Heart right ventricle (tissue), 16 donors: ENCODE measurements at regions not wholly inside any gene's neighbourhood (a gene's known extent, or its start where the extent isn't known, plus 50 kb on each side); places are given as distances from the start of the nearest gene placed in this dataset.

Experiments
- ATAC-seq, 8 donors: fragments of 200-7000 bp; cut with Tn5 transposase; one replicate each; pipeline ENCODE4 v1.9.1; 2020; ENCODE audit warnings: mild to moderate bottlenecking in 8 of 8, moderate library complexity in 8 of 8, moderate number of reproducible peaks in 1 of 8
- DNase-seq, 2 donors: peaks; one replicate each; pipeline ENCODE4 v3.0.0-alpha.2; 2020
- H3K27ac ChIP-seq, 10 donors: fragments of 200-600 bp; sonication (generic) in 2 of 10; one replicate each; pipeline versions ENCODE4 v1.5.0 to v1.8.0; 2020 to 2022; ENCODE audit warnings: mild to moderate bottlenecking in 3 of 10
- H3K27me3 ChIP-seq, 7 donors: fragments of 200-600 bp; one replicate each; pipeline ENCODE4 v1.8.0; 2021 to 2022; ENCODE audit warnings: mild to moderate bottlenecking in 2 of 7
- H3K36me3 ChIP-seq, 9 donors: fragments of 200-600 bp; sonication (generic) in 1 of 9; one replicate each; pipeline versions ENCODE4 v1.5.0 to v1.8.0; 2020 to 2022; ENCODE audit warnings: mild to moderate bottlenecking in 2 of 9
- H3K4me1 ChIP-seq, 9 donors: fragments of 200-600 bp; sonication (generic) in 1 of 9; one replicate each; pipeline versions ENCODE4 v1.5.0 to v1.8.0; 2020 to 2022; ENCODE audit warnings: mild to moderate bottlenecking in 4 of 9
- H3K4me3 ChIP-seq, 10 donors: fragments of 200-600 bp; sonication (generic) in 2 of 10; one replicate each; pipeline versions ENCODE4 v1.5.0 to v1.8.0; 2020 to 2022; ENCODE audit warnings: mild to moderate bottlenecking in 7 of 10, moderate library complexity in 2 of 10
- H3K9me3 ChIP-seq, 11 donors: fragments of 200-600 bp in 10 of 11; sonication (generic) in 2 of 11; one replicate each; pipeline versions ENCODE4 v1.5.0 to v1.8.0; 2013 to 2022; ENCODE audit warnings: mild to moderate bottlenecking in 2 of 11, control low read depth in 1 of 11, moderate library complexity in 1 of 11
- CTCF ChIP-seq, 9 donors: fragments of 200-600 bp; sonication (generic) in 2 of 9; IDR thresholded peaks; one replicate each; pipeline versions ENCODE4 v1.5.0 to v1.8.0; 2021 to 2022; ENCODE audit warnings: antibody characterized with exemption in 9 of 9, mild to moderate bottlenecking in 5 of 9, moderate library complexity in 1 of 9
- WGBS, 2 donors: extraction: QIAGEN DNeasy Blood & Tissue Kit; methylation state at CpG; one replicate each; pipeline ENCODE4 v1.1.7; 2013; ENCODE audit warnings: inconsistent platforms in 1 of 2; 5-methylcytosine and 5-hydroxymethylcytosine counted together
- intact Hi-C, 10 donors: fragments of 100-400 bp; cut with DNase I; formaldehyde crosslinking; loops; one replicate each; pipeline versions ENCODE4 v1.11.1 to v1.14.2; 2022
- donor health status: Arrhythmogenic right ventricular cardiomyopathy.
- donor health status: ischemic (EF 13 %, LVEDD 7.1; RV severe dilation, severe dysfunction).
- donor health status: healthy with polysubstance abuse.
- donor health status: DM: no; HTN: yes; CAD: no.
- donor health status: DM: no; HTN: no; CAD: no.
- donor health status: ischemic (EF 25% LVEDD 6.9; RV normal size, moderate dysfunction).
- donor health status: ischemic (EF 25% LVEDD 5.7; RV mildly dilated, moderate dysfunction).
- donor health status: healthy.
- donor health status: DM: yes; HTN: yes; CAD: no.
- donor health status: Ischemic cardiomyopathy.
- donor health status: ischemic (EF 35%, LVEDD 5.7; RV mildly dilated, moderate dysfunction).
- donor health status: nonischemic (EF 11% LVEDD 7.7; RV severe dilation, severe dysfunction).
- donor health status: DM: yes; HTN: yes; CAD: no.
- donor health status: PGD.
- donor health status: ischemic (EF 29% LVEDD 5.4; RV normal size, mild dysfunction).
- donor health status: nonischemic (EF 23%, LVEDD 6.1; RV moderate dilation, normal function).

- Histone ChIP-seq H3K36me3 (no peaks in the 10 kb centered on the region), H3K4me1 (peaks cover 4 to 40% (median 28%) of the 10 kb centered on the region in 9 donors), H3K27me3 (peaks cover 0 to 11% (median 0%) of the 10 kb centered on the region in 7 donors), H3K27ac (no peak overlapping the region), H3K4me3 (no peak overlapping the region), H3K9me3 (no peaks in the 10 kb centered on the region)
- no peak for TF ChIP-seq CTCF (IDR thresholded peaks at IDR 0.05)
- ATAC-seq = no peak
- no peak for DNase-seq
- intact Hi-C loops = loop anchor here in 3 of 10 donors (5.0 kb wide), 1 partner anchor 56 kb away; no protein-coding TSS in a partner anchor
- 91 to 94% methylated on average over 8 of the region's 8 CpGs for WGBS, 2 donors
Observed at GRCh38 chr6:169908403-169908933, 157.0 kb downstream of the ERMARD start.

DNA sequence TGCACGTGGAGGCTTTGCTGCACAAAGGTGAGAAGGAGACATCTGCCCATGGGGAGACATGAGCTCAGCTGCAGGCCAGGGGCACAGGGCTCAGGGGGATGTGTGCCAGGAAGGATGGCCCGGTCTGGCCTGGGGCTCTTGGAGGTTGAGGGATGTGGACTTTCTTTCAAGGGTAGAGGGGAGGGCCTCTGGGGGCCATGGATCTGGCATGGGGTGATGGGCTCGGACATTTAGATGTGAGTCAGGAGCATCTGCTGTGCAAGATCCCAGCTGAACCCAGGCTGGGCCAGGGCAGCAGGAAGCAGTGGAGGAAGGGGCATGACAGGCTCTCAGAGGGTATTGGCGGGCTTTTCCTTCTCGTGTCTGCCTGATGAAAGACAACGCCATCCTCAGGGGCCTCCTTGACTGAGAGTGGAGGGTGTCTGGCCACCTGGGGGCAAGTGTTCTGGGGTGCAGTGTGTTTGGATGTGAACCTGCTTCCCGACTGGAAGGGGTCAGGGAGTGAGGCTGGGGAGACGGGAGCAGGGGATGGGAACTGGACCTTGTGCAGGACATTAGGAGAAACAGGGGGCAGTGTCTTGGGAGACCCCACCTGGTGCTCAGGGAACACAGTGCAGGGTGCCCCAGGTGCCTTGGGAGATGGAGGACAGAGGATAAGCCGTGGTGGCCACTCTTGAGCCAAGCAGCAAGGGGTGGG is 156.1 kb downstream of the ERMARD start:
- Histone ChIP-seq H3K27ac (no peak overlapping the region), H3K9me3 (no peaks in the 10 kb centered on the region), H3K36me3 (no peaks in the 10 kb centered on the region), H3K4me1 (peaks cover 4 to 40% (median 28%) of the 10 kb centered on the region in 9 donors), H3K27me3 (peaks cover 0 to 11% (median 0%) of the 10 kb centered on the region in 7 donors), H3K4me3 (no peak overlapping the region)
- 67 to 77% methylated on average over 9 of the region's 9 CpGs for WGBS, 2 donors
- intact Hi-C loops = loop anchor here in 3 of 10 donors (5.0 kb wide), 1 partner anchor 55 kb away; no protein-coding TSS in a partner anchor
- ATAC-seq (no peak), DNase-seq (no peak)
- TF ChIP-seq CTCF (IDR thresholded peaks at IDR 0.05) = no peak

DNA sequence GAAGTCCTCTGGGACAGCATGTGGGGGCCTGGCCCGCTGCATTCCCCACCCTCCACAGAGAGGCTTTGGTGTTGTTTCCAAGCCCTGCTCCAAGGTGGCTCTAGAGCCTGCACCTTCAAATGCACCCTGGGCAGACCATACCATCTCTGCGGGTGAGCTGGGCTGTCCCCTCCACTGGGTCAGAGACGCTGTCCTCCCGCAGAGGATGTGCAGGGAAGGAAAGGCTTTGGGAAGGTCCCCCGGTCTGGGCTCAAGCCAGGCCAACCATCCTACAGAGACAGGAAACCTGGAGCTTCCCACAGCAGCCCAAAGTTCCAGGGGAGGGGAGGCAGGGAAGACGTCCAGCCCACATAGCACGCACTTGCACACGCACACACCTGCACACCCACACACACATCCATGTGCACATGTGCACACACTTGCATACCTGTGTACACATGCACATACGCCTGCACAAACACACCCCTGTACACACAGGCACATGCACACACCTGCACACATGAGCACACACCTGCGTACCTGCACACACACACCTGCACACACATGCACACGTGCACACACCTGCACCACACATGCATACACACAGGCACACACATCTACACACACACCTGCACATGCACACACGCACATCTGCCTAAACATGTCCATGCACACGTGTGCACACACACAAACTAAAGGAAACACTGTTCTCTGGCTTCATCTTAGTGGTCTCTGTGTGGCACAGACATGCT is 155.4 kb downstream of the ERMARD start:
- no peak for TF ChIP-seq CTCF (IDR thresholded peaks at IDR 0.05)
- no peaks in the 10 kb centered on the region for H3K36me3 ChIP-seq
- WGBS, 2 donors = 64 to 68% methylated on average over 13 of the region's 13 CpGs
- H3K4me1 ChIP-seq = peaks cover 4 to 40% (median 28%) of the 10 kb centered on the region in 9 donors
- no peak overlapping the region for H3K4me3 ChIP-seq
- intact Hi-C loops = loop anchor here in 3 of 10 donors (5.0 kb wide), 1 partner anchor 55 kb away; no protein-coding TSS in a partner anchor
- ATAC-seq = peak in 7 of 8 donors; percentile 40 to 74 (median 62)
- peak overlapping the region in 3 of 10 donors; percentile 23 to 58 (median 40) for H3K27ac ChIP-seq
- DNase-seq = peak; percentile 28 to 34
- no peaks in the 10 kb centered on the region for H3K9me3 ChIP-seq
- peaks cover 0 to 11% (median 0%) of the 10 kb centered on the region in 7 donors for H3K27me3 ChIP-seq

GRCh38 chr6:169906004-169906687 is 154.7 kb downstream of the ERMARD start:
- H3K9me3 ChIP-seq = no peaks in the 10 kb centered on the region
- H3K27me3 ChIP-seq = peaks cover 0 to 11% (median 0%) of the 10 kb centered on the region in 7 donors
- 73 to 74% methylated on average over 24 of the region's 24 CpGs for WGBS, 2 donors
- intact Hi-C loops = loop anchor here in 3 of 10 donors (5.0 kb wide), 1 partner anchor 54 kb away; no protein-coding TSS in a partner anchor
- no peak for TF ChIP-seq CTCF (IDR thresholded peaks at IDR 0.05)
- ATAC-seq = peak in 5 of 8 donors; percentile 11 to 48 (median 36)
- no peak for DNase-seq
- H3K4me1 ChIP-seq = peaks cover 4 to 40% (median 28%) of the 10 kb centered on the region in 9 donors
- H3K36me3 ChIP-seq = no peaks in the 10 kb centered on the region
- H3K4me3 ChIP-seq = no peak overlapping the region
- H3K27ac ChIP-seq = peak overlapping the region in 5 of 10 donors; percentile 23 to 58 (median 51)
